ENCODE measurements at regions not wholly inside any gene's neighbourhood (a gene's known extent, or its start where the extent isn't known, plus 50 kb on each side); places are given as distances from the start of the nearest gene placed in this dataset.

DNA sequence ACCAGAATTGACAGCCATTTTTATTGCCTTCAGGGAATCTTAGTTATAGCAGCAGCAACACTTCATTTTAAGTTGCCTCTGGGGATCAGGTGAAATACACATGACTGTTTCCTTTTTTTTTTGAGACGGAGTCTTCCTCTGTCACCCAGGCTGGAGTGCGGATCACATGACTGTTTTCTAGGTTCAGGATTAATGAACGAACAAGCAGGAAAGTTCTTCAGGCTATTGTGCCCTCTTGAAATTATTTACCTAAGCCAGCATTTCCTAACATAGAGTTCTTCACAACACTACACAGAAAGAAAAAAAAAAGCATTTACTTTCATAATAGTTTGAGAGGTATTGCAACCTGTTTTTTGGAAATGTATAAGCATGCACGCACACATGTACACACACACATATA is 2032.8 kb downstream of the PCDH7 start:
- no peaks in the 10 kb centered on the region for H3K36me3 ChIP-seq (ENCODE audit: control insufficient read depth in 2 of 2, insufficient read depth in 2 of 2, low read length in 1 of 2)
- H3K4me1 ChIP-seq (ENCODE audit: control insufficient read depth in 2 of 2, insufficient read depth in 2 of 2, low read length in 1 of 2): peaks cover 0 to 3% of the 10 kb centered on the region in 2 donors

DNA sequence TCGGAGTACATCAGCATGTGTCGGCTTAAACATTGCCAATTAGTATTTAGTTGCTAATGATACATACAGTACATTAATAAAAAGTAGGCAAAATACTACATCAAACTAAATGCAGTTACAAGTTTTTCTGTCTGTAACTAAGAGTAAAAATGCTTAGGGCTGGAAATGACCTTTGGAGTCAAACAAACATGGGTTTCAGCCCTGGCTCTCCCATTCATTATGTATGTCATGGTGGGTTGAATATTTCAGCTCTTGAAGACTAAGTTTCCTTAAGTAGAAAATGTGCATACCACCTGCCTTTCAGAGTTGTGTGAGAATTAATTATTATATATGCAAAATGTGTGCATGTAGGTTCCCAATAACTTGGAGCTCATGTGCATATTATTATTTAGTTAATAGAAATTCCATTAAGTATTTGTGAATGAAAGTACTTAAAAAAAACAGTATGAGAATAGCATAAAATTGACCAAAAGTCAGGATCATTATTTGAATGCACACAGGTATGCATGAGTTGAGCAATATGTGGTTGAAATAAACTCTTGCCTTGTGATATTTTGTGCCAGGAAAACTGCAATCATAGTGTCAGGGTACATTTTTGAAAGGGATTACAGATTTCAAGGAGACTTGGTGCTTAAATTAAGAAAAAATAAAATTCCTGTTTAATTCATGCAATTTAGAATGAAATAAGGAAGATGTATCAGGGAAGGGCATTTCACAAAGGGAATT is 2048.7 kb downstream of the PCDH7 start:
- Histone ChIP-seq H3K27me3 (ENCODE audit: control insufficient read depth in 1 of 2, insufficient read depth in 2 of 2, low read length in 2 of 2) (no peaks in the 10 kb centered on the region), H3K4me3 (ENCODE audit: low read depth in 1 of 2, low read length in 2 of 2) (no peak overlapping the region), H3K36me3 (ENCODE audit: control insufficient read depth in 2 of 2, insufficient read depth in 2 of 2, low read length in 1 of 2) (no peaks in the 10 kb centered on the region), H3K9me3 (ENCODE audit: control insufficient read depth in 2 of 2, insufficient read depth in 1 of 2, low read depth in 1 of 2, low read length in 1 of 2) (no peaks in the 10 kb centered on the region), H3K27ac (ENCODE audit: low read depth in 2 of 2, low read length in 1 of 2) (no peak overlapping the region), H3K4me1 (ENCODE audit: control insufficient read depth in 2 of 2, insufficient read depth in 2 of 2, low read length in 1 of 2) (no peaks in the 10 kb centered on the region)
- WGBS, 2 donors: 88 to 96% methylated on average over 2 of the region's 2 CpGs

More for the DNA sequence above, 2032.8 kb downstream of the PCDH7 start:
- Histone ChIP-seq H3K4me3 (ENCODE audit: low read depth in 1 of 2, low read length in 2 of 2) (no peak overlapping the region), H3K27ac (ENCODE audit: low read depth in 2 of 2, low read length in 1 of 2) (no peak overlapping the region), H3K27me3 (ENCODE audit: control insufficient read depth in 1 of 2, insufficient read depth in 2 of 2, low read length in 2 of 2) (no peaks in the 10 kb centered on the region), H3K9me3 (ENCODE audit: control insufficient read depth in 2 of 2, insufficient read depth in 1 of 2, low read depth in 1 of 2, low read length in 1 of 2) (peaks cover 0 to 5% of the 10 kb centered on the region in 2 donors)
- 80 to 84% methylated on average over 4 of the region's 4 CpGs for WGBS, 2 donors

DNA sequence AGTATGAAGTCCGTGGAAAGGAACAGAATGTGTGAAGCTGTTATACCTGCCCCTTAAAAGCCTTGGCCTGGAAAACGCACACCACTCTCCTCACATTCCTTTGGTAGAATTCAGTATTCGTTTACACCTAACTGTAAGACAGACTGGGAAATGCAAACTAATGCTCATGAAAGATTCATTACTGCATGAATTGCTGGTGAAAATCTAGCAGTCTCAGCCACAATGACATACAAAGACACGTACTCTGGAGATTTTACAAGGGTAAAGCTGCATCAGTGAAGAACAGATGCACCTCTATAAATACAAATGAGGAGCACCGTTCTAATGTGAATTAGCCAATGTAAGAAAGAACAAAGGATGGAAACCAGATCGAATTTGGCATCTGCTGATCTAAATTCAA is 2051.3 kb downstream of the PCDH7 start:
- Histone ChIP-seq H3K27me3 (ENCODE audit: control insufficient read depth in 1 of 2, insufficient read depth in 2 of 2, low read length in 2 of 2) (no peaks in the 10 kb centered on the region), H3K36me3 (ENCODE audit: control insufficient read depth in 2 of 2, insufficient read depth in 2 of 2, low read length in 1 of 2) (no peaks in the 10 kb centered on the region), H3K9me3 (ENCODE audit: control insufficient read depth in 2 of 2, insufficient read depth in 1 of 2, low read depth in 1 of 2, low read length in 1 of 2) (no peaks in the 10 kb centered on the region), H3K27ac (ENCODE audit: low read depth in 2 of 2, low read length in 1 of 2) (no peak overlapping the region), H3K4me3 (ENCODE audit: low read depth in 1 of 2, low read length in 2 of 2) (no peak overlapping the region), H3K4me1 (ENCODE audit: control insufficient read depth in 2 of 2, insufficient read depth in 2 of 2, low read length in 1 of 2) (no peaks in the 10 kb centered on the region)
- 67 to 69% methylated on average over 6 of the region's 6 CpGs for WGBS, 2 donors

DNA sequence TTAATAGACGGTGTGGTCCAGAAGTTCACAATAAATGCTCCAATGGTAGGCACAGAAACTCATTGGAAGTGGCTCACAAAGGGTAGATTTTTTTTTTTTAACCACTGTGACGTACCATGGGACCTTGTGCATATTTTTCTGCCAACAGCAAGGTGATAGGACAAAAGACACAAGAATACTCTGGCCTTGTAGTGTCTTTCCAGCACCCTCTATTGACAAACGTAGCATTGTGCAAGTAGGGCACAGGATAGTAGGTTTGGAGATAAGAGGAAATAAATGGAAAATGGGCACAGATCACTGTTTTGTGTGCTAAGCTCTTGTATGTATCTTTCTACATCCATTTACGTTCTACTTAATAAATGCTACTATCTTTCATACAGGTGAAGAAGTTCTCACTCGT is 2054.9 kb downstream of the PCDH7 start:
- H3K9me3 ChIP-seq (ENCODE audit: control insufficient read depth in 2 of 2, insufficient read depth in 1 of 2, low read depth in 1 of 2, low read length in 1 of 2): no peaks in the 10 kb centered on the region
- WGBS, 2 donors: 62 to 67% methylated on average over 5 of the region's 5 CpGs

DNA sequence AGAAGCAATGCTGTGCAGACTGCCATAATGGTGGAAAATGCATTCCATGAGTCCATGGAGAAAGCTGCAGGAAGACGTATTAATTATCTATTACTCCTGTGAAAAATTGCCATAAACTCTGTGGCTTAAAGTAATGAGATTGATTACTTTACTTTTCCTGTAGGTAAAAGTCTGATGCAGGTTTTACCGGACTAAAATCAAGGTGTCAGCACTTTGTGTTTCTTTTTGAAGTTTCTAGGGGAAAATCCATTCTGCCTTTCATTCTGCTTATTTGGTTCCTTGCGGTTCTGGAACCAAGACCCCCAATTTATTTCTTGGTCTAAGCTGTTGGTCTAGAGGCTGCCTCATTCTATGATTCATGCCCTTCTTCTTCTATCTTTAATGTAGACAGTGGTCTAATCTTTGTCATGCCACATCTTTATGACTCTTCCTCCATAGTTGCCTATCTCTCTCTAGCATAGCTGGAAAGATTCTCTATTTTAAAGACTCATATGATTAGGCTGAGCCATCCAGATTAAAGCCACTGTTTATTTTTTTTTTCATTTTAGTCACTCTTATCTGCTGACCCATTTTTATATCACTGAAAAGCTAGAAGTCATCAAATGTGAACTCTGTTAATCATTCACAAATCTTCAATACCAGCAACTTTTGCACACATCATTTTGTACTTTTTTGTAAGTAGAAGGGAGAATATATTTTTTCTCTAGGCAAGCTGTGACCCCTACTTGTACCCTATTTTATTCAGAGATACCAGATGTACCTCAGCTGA is 2056.4 kb downstream of the PCDH7 start:
- no peaks in the 10 kb centered on the region for H3K4me1 ChIP-seq (ENCODE audit: control insufficient read depth in 2 of 2, insufficient read depth in 2 of 2, low read length in 1 of 2)
- H3K9me3 ChIP-seq (ENCODE audit: control insufficient read depth in 2 of 2, insufficient read depth in 1 of 2, low read depth in 1 of 2, low read length in 1 of 2): no peaks in the 10 kb centered on the region
- no peaks in the 10 kb centered on the region for H3K36me3 ChIP-seq (ENCODE audit: control insufficient read depth in 2 of 2, insufficient read depth in 2 of 2, low read length in 1 of 2)
- 87 to 92% methylated on average over 3 of the region's 3 CpGs for WGBS, 2 donors
- H3K27me3 ChIP-seq (ENCODE audit: control insufficient read depth in 1 of 2, insufficient read depth in 2 of 2, low read length in 2 of 2): no peaks in the 10 kb centered on the region
- no peak overlapping the region for H3K27ac ChIP-seq (ENCODE audit: low read depth in 2 of 2, low read length in 1 of 2)
- H3K4me3 ChIP-seq (ENCODE audit: low read depth in 1 of 2, low read length in 2 of 2): no peak overlapping the region

More for the DNA sequence above, 2054.9 kb downstream of the PCDH7 start:
- H3K27ac ChIP-seq (ENCODE audit: low read depth in 2 of 2, low read length in 1 of 2): no peak overlapping the region
- H3K27me3 ChIP-seq (ENCODE audit: control insufficient read depth in 1 of 2, insufficient read depth in 2 of 2, low read length in 2 of 2): no peaks in the 10 kb centered on the region
- H3K4me1 ChIP-seq (ENCODE audit: control insufficient read depth in 2 of 2, insufficient read depth in 2 of 2, low read length in 1 of 2): no peaks in the 10 kb centered on the region
- H3K36me3 ChIP-seq (ENCODE audit: control insufficient read depth in 2 of 2, insufficient read depth in 2 of 2, low read length in 1 of 2): no peaks in the 10 kb centered on the region
- H3K4me3 ChIP-seq (ENCODE audit: low read depth in 1 of 2, low read length in 2 of 2): no peak overlapping the region

DNA sequence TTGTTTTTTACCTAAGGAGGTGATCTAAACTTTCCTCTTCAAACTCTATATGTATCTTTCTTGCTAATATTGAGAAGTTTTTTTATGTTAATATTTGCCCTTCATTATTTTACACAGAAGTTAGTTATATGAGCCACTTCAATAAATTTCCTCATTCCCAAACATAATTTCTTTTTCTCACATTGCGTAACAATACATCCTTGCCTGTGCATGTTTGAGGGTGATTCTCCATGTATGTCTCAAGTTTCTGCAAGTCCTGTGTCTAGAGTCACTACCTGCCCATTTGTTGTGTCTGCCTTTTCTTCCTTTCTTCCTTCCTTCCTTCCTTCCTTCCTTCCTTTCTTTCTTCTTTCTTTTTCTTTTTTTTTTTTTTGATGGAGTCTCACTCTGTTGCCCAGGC is 2057.9 kb downstream of the PCDH7 start:
- Histone ChIP-seq H3K27me3 (ENCODE audit: control insufficient read depth in 1 of 2, insufficient read depth in 2 of 2, low read length in 2 of 2) (no peaks in the 10 kb centered on the region), H3K9me3 (ENCODE audit: control insufficient read depth in 2 of 2, insufficient read depth in 1 of 2, low read depth in 1 of 2, low read length in 1 of 2) (no peaks in the 10 kb centered on the region), H3K36me3 (ENCODE audit: control insufficient read depth in 2 of 2, insufficient read depth in 2 of 2, low read length in 1 of 2) (no peaks in the 10 kb centered on the region), H3K27ac (ENCODE audit: low read depth in 2 of 2, low read length in 1 of 2) (no peak overlapping the region), H3K4me1 (ENCODE audit: control insufficient read depth in 2 of 2, insufficient read depth in 2 of 2, low read length in 1 of 2) (no peaks in the 10 kb centered on the region), H3K4me3 (ENCODE audit: low read depth in 1 of 2, low read length in 2 of 2) (no peak overlapping the region)
- 63 to 69% methylated on average over 1 of the region's 1 CpG for WGBS, 2 donors

DNA sequence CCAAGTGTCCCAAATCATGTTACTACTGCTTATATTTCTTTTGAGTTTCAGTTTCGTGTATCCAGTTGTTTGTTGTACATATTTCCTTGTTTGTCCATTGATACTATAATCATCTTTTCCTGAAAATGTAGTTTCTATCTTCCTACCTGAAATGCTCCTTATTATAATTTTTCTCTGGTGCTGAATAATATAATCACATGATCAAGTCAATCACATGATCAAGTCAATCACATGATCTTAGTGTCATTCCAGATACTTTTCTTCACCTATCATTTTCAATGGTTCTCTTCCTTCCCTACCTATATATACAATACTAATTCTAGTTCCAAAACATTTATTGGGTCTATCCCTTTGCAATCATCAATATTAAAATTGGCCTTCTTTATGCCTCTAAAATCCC is 2058.8 kb downstream of the PCDH7 start:
- Histone ChIP-seq H3K36me3 (ENCODE audit: control insufficient read depth in 2 of 2, insufficient read depth in 2 of 2, low read length in 1 of 2) (no peaks in the 10 kb centered on the region), H3K27ac (ENCODE audit: low read depth in 2 of 2, low read length in 1 of 2) (no peak overlapping the region), H3K9me3 (ENCODE audit: control insufficient read depth in 2 of 2, insufficient read depth in 1 of 2, low read depth in 1 of 2, low read length in 1 of 2) (no peaks in the 10 kb centered on the region), H3K4me1 (ENCODE audit: control insufficient read depth in 2 of 2, insufficient read depth in 2 of 2, low read length in 1 of 2) (no peaks in the 10 kb centered on the region), H3K4me3 (ENCODE audit: low read depth in 1 of 2, low read length in 2 of 2) (no peak overlapping the region), H3K27me3 (ENCODE audit: control insufficient read depth in 1 of 2, insufficient read depth in 2 of 2, low read length in 2 of 2) (no peaks in the 10 kb centered on the region)
- WGBS, 2 donors: 79 to 94% methylated on average over 1 of the region's 1 CpG

DNA sequence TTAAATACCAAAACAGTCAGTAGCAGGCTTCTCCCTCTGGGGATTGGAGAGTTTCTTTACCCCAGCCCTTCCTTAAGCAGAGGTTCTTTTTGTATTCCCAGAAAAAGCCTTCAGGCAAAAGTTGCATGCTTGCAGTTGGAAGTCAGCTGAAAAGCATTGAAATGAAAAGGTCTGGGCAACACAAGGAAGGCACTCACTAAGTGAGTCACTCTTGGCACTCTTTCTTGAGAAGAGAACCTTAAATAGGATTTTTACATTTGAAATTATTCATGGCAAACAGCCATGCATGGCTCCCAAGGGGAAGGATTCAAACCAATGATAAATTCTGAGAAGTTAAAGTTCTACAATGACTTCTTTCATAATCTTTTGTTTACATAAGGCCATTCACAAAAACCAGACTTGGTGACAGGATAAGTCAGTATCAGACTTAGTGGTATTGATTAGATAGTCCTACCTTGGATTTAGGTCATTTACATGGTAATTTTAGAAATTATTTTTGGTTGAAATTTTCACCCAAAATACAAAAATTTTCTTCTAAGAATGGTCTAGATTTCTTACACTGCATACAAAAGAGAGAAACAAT is 2068.9 kb downstream of the PCDH7 start:
- no peaks in the 10 kb centered on the region for H3K4me1 ChIP-seq (ENCODE audit: control insufficient read depth in 2 of 2, insufficient read depth in 2 of 2, low read length in 1 of 2)
- H3K27ac ChIP-seq (ENCODE audit: low read depth in 2 of 2, low read length in 1 of 2): no peak overlapping the region
- H3K9me3 ChIP-seq (ENCODE audit: control insufficient read depth in 2 of 2, insufficient read depth in 1 of 2, low read depth in 1 of 2, low read length in 1 of 2): peaks cover 0 to 1% of the 10 kb centered on the region in 2 donors
- no peak overlapping the region for H3K4me3 ChIP-seq (ENCODE audit: low read depth in 1 of 2, low read length in 2 of 2)
- H3K27me3 ChIP-seq (ENCODE audit: control insufficient read depth in 1 of 2, insufficient read depth in 2 of 2, low read length in 2 of 2): no peaks in the 10 kb centered on the region
- H3K36me3 ChIP-seq (ENCODE audit: control insufficient read depth in 2 of 2, insufficient read depth in 2 of 2, low read length in 1 of 2): no peaks in the 10 kb centered on the region

DNA sequence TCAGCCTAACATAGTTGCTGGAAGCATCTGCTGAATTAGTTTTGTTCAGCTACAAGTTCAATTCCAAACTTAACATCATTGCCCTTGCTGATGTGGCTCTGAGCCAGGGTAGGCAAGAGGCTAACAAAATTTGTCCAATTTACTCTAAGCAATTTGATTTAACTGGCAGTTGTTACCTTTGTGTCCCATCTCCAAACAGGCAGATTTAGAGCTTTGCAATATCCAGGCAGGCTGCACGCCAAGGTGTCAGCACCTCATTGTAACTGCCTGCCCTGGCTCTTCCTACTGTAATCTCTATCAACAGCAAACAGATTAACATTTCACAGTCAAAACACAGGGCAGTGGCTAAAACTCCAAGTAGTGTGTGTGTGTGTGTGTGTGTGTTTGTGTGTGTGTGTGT is 2070.6 kb downstream of the PCDH7 start:
- H3K9me3 ChIP-seq (ENCODE audit: control insufficient read depth in 2 of 2, insufficient read depth in 1 of 2, low read depth in 1 of 2, low read length in 1 of 2): peaks cover 0 to 1% of the 10 kb centered on the region in 2 donors
- no peaks in the 10 kb centered on the region for H3K36me3 ChIP-seq (ENCODE audit: control insufficient read depth in 2 of 2, insufficient read depth in 2 of 2, low read length in 1 of 2)
- no peaks in the 10 kb centered on the region for H3K4me1 ChIP-seq (ENCODE audit: control insufficient read depth in 2 of 2, insufficient read depth in 2 of 2, low read length in 1 of 2)
- no peak overlapping the region for H3K27ac ChIP-seq (ENCODE audit: low read depth in 2 of 2, low read length in 1 of 2)
- H3K27me3 ChIP-seq (ENCODE audit: control insufficient read depth in 1 of 2, insufficient read depth in 2 of 2, low read length in 2 of 2): no peaks in the 10 kb centered on the region
- no peak overlapping the region for H3K4me3 ChIP-seq (ENCODE audit: low read depth in 1 of 2, low read length in 2 of 2)
- WGBS, 2 donors: 37 to 69% methylated on average over 1 of the region's 1 CpG

Data from esophagus (tissue), 2 donors.